DOHH2 (cell line): ENCODE measurements at regions not wholly inside any gene's neighbourhood (a gene's known extent, or its start where the extent isn't known, plus 50 kb on each side); places are given as distances from the start of the nearest gene placed in this dataset.

ENCODE experiments used
- H3F3A ChIP-seq: fragments of 200-600 bp; sonication (generic), shearing (Covaris generic); 2 replicates; pipeline ENCODE4 v1.6.0; 2016; ENCODE audit warnings: antibody characterized with exemption, mild to moderate bottlenecking; ENCODE audit not compliant: control insufficient read depth, insufficient read depth
- H3K27ac ChIP-seq: fragments of 200-600 bp; sonication (generic); 2 replicates; pipeline ENCODE4 v1.5.1; 2014; ENCODE audit warnings: low read depth, mild to moderate bottlenecking, low read length, moderate library complexity
- H3K27me3 ChIP-seq: fragments of 200-600 bp; sonication (generic); 2 replicates; pipeline ENCODE4 v1.6.1; 2014; ENCODE audit warnings: mild to moderate bottlenecking, low read length, mixed read lengths; ENCODE audit not compliant: control insufficient read depth
- H3K36me3 ChIP-seq: fragments of 200-600 bp; sonication (generic); 2 replicates; pipeline ENCODE4 v1.6.1; 2014; ENCODE audit warnings: mild to moderate bottlenecking, low read length, moderate library complexity, mixed read lengths; ENCODE audit not compliant: control insufficient read depth
- H3K4me1 ChIP-seq: fragments of 200-600 bp; sonication (generic); 2 replicates; pipeline ENCODE4 v1.6.1; 2014; ENCODE audit warnings: mild to moderate bottlenecking, low read length, mixed read lengths; ENCODE audit not compliant: control insufficient read depth
- H3K4me2 ChIP-seq: fragments of 200-600 bp; sonication (generic); 2 replicates; pipeline ENCODE4 v1.6.0; 2014; ENCODE audit warnings: mild to moderate bottlenecking, low read length, moderate library complexity
- H3K4me3 ChIP-seq: fragments of 200-600 bp; sonication (generic); 2 replicates; pipeline ENCODE4 v1.5.1; 2014; ENCODE audit warnings: mild to moderate bottlenecking, low read length, mixed read lengths
- H3K79me2 ChIP-seq: fragments of 200-600 bp; sonication (generic); 2 replicates; pipeline ENCODE4 v1.6.1; 2014; ENCODE audit warnings: mild to moderate bottlenecking, low read length, mixed read lengths; ENCODE audit not compliant: control insufficient read depth
- H3K9me2 ChIP-seq: fragments of 200-600 bp; sonication (generic); replicated peaks from 2 replicates; pipeline ENCODE4 v1.6.1; 2014; ENCODE audit warnings: mild to moderate bottlenecking, low read length, mixed read lengths; ENCODE audit not compliant: control insufficient read depth
- H3K9me3 ChIP-seq: fragments of 200-600 bp; sonication (generic); 2 replicates; pipeline ENCODE4 v1.6.1; 2014; ENCODE audit warnings: antibody characterized with exemption, low read length, mixed read lengths; ENCODE audit not compliant: control insufficient read depth, insufficient read depth
- H4K20me1 ChIP-seq: fragments of 200-600 bp; sonication (generic); 2 replicates; pipeline ENCODE4 v1.6.0; 2014; ENCODE audit warnings: low read depth, mild to moderate bottlenecking, antibody characterized with exemption, low read length, moderate library complexity; ENCODE audit not compliant: control insufficient read depth, insufficient read depth
- CTCF ChIP-seq: fragments of 200-600 bp; sonication (generic); IDR thresholded peaks from one replicate; pipeline ENCODE4 v1.5.1; 2014; ENCODE audit warnings: antibody characterized with exemption, mild to moderate bottlenecking, low read depth, low read length; ENCODE audit not compliant: poor library complexity, severe bottlenecking
- EZH2phosphoT487 ChIP-seq: fragments of 200-600 bp; sonication (generic); IDR thresholded peaks from 2 replicates; pipeline ENCODE4 v1.6.1; 2017; ENCODE audit warnings: borderline replicate concordance, mild to moderate bottlenecking, antibody characterized with exemption, low read length, moderate library complexity, mixed read lengths

- Histone ChIP-seq H3K36me3 (no peaks in the 10 kb centered on the region), H3K9me3 (no peaks in the 10 kb centered on the region), H3K27me3 (no peaks in the 10 kb centered on the region), H3F3A (no peaks in the 10 kb centered on the region), H3K4me3 (no peak overlapping the region), H4K20me1 (no peaks in the 10 kb centered on the region), H3K4me1 (no peaks in the 10 kb centered on the region), H3K27ac (no peak overlapping the region), H3K9me2 (no peaks in the 10 kb centered on the region), H3K79me2 (no peaks in the 10 kb centered on the region), H3K4me2 (no peak overlapping the region)
- no peak for TF ChIP-seq EZH2phosphoT487
- TF ChIP-seq CTCF, result peak; percentile 65
Measured at GRCh38 chr7:46352004-46352954, 431.2 kb upstream of the IGFBP3 start.

- Histone ChIP-seq H3K79me2 (no peaks in the 10 kb centered on the region), H3K9me3 (no peaks in the 10 kb centered on the region), H3K27me3 (no peaks in the 10 kb centered on the region), H3K36me3 (no peaks in the 10 kb centered on the region), H3K4me3 (no peak overlapping the region), H4K20me1 (no peaks in the 10 kb centered on the region), H3K4me1 (no peaks in the 10 kb centered on the region), H3K27ac (no peak overlapping the region), H3K4me2 (no peak overlapping the region), H3F3A (no peaks in the 10 kb centered on the region), H3K9me2 (no peaks in the 10 kb centered on the region)
- TF ChIP-seq EZH2phosphoT487, result no peak
- TF ChIP-seq CTCF, result no peak
Measured at GRCh38 chr7:46349490-46349889, 428.4 kb upstream of the IGFBP3 start.

GRCh38 chr7:46344533-46344932 lies 423.5 kb upstream of the IGFBP3 start:
- Histone ChIP-seq H3K36me3 (no peaks in the 10 kb centered on the region), H3K27ac (no peak overlapping the region), H3K79me2 (no peaks in the 10 kb centered on the region), H3K27me3 (no peaks in the 10 kb centered on the region), H3F3A (no peaks in the 10 kb centered on the region), H3K9me3 (no peaks in the 10 kb centered on the region), H3K4me1 (no peaks in the 10 kb centered on the region), H3K4me3 (no peak overlapping the region), H3K9me2 (no peaks in the 10 kb centered on the region), H3K4me2 (no peak overlapping the region), H4K20me1 (no peaks in the 10 kb centered on the region)
- TF ChIP-seq EZH2phosphoT487, result no peak
- no peak for TF ChIP-seq CTCF
